Endodermal cell (in vitro differentiated cells): ENCODE measurements at regions not wholly inside any gene's neighbourhood (a gene's known extent, or its start where the extent isn't known, plus 50 kb on each side); places are given as distances from the start of the nearest gene placed in this dataset.
A peak's percentile ranks its signal among the peaks of the same experiment; 100 is the strongest.

Experiments used
- DNase-seq: peaks from one replicate; pipeline ENCODE4 v3.0.0-alpha.2; 2017
- H3K27ac ChIP-seq: 2 replicates; pipeline ENCODE4 v1.5.1; 2013; ENCODE audit warnings: mild to moderate bottlenecking, low read depth, low read length, moderate library complexity
- H3K27me3 ChIP-seq: 2 replicates; pipeline ENCODE4 v1.6.1; 2013; ENCODE audit warnings: mild to moderate bottlenecking, low read length, moderate library complexity; ENCODE audit not compliant: insufficient read depth, control insufficient read depth, poor library complexity, severe bottlenecking
- H3K36me3 ChIP-seq: 2 replicates; pipeline ENCODE4 v1.7.0; 2013; ENCODE audit warnings: mild to moderate bottlenecking, low read length, moderate library complexity; ENCODE audit not compliant: control insufficient read depth, insufficient read depth
- H3K4me1 ChIP-seq: one replicate; pipeline ENCODE4 v1.7.0; 2013; ENCODE audit warnings: low read length; ENCODE audit not compliant: control insufficient read depth, insufficient read depth
- H3K4me3 ChIP-seq: 2 replicates; pipeline ENCODE4 v1.5.1; 2013; ENCODE audit warnings: mild to moderate bottlenecking, low read length, moderate library complexity
- H3K9ac ChIP-seq: 2 replicates; pipeline ENCODE4 v1.6.1; 2013; ENCODE audit warnings: mild to moderate bottlenecking, low read length, moderate library complexity; ENCODE audit not compliant: poor library complexity, severe bottlenecking; ENCODE audit errors: extremely low read depth
- H3K9me3 ChIP-seq: 2 replicates; pipeline ENCODE4 v1.6.1; 2013; ENCODE audit warnings: mild to moderate bottlenecking, low read length, moderate library complexity; ENCODE audit not compliant: control insufficient read depth
- H3K27ac Mint-ChIP-seq: 2 replicates; pipeline ENCODE4 v1.8.0; 2020; ENCODE audit warnings: mixed read lengths
- H3K27me3 Mint-ChIP-seq: 2 replicates; pipeline ENCODE4 v1.8.0; 2021; ENCODE audit warnings: mild to moderate bottlenecking, mixed read lengths; ENCODE audit not compliant: insufficient read depth
- H3K36me3 Mint-ChIP-seq: 2 replicates; pipeline ENCODE4 v1.8.0; 2020; ENCODE audit warnings: low read depth, mixed read lengths
- H3K4me1 Mint-ChIP-seq: 2 replicates; pipeline ENCODE4 v1.8.0; 2020; ENCODE audit warnings: mixed read lengths
- H3K4me3 Mint-ChIP-seq: 2 replicates; pipeline ENCODE4 v1.8.0; 2020; ENCODE audit warnings: mild to moderate bottlenecking, moderate library complexity, mixed read lengths
- H3K9me3 Mint-ChIP-seq: 2 replicates; pipeline ENCODE4 v1.8.0; 2020; ENCODE audit warnings: mild to moderate bottlenecking, mixed read lengths
- WGBS, 2 experiments: methylation state at CpG; one replicate each; pipeline versions ENCODE4 v1.1.5 to v1.1.7; 2013; ENCODE audit warnings: missing lambda C conversion rate in 2 of 2, mixed read lengths in 1 of 2; ENCODE audit not compliant: insufficient coverage in 1 of 2, insufficient read length in 1 of 2; 5-methylcytosine and 5-hydroxymethylcytosine counted together
- TF ChIP-seq, protein P1 (sequence below): fragments of 200-600 bp; sonication (generic); conservative IDR thresholded peaks from 2 replicates; pipeline ENCODE4 v1.5.0; 2021; ENCODE audit warnings: antibody characterized with exemption, mild to moderate bottlenecking

DNA sequence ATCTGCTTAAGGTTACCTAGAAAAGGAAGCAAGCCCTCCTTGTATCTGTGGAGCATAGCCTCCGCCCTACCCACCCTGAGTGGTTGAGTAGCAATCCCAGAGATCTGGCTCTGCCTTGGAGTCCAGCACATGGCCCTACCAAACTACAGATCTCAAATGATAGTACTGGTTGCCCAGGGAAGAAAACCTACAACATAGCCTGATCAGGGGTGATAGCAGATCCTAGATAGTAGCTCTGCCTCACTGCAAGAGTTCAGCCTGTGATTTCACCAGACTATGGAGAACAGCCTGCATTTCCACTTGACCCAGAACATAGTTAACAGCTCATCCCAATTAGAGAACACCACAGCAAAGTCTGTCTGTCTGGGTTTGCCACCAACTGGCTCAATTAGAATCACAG lies 279.5 kb downstream of the ETNK1 start:
- H3K27ac ChIP-seq: no peak overlapping the region
- H3K27me3 Mint-ChIP-seq: no peaks in the 10 kb centered on the region
- no peak overlapping the region for H3K4me3 Mint-ChIP-seq
- no peaks in the 10 kb centered on the region for H3K4me1 ChIP-seq
- no peak overlapping the region for H3K9ac ChIP-seq
- DNase-seq: no peak
- peaks cover 48% of the 10 kb centered on the region for H3K9me3 Mint-ChIP-seq
- H3K36me3 Mint-ChIP-seq: peaks cover 72% of the 10 kb centered on the region
- H3K4me1 Mint-ChIP-seq: peaks cover 6% of the 10 kb centered on the region
- peak overlapping the region; percentile 8 for H3K4me3 ChIP-seq
- peaks cover 69% of the 10 kb centered on the region for H3K9me3 ChIP-seq
- no peaks in the 10 kb centered on the region for H3K27me3 ChIP-seq
- peaks cover 52% of the 10 kb centered on the region for H3K36me3 ChIP-seq
- TF ChIP-seq, protein P1, sequence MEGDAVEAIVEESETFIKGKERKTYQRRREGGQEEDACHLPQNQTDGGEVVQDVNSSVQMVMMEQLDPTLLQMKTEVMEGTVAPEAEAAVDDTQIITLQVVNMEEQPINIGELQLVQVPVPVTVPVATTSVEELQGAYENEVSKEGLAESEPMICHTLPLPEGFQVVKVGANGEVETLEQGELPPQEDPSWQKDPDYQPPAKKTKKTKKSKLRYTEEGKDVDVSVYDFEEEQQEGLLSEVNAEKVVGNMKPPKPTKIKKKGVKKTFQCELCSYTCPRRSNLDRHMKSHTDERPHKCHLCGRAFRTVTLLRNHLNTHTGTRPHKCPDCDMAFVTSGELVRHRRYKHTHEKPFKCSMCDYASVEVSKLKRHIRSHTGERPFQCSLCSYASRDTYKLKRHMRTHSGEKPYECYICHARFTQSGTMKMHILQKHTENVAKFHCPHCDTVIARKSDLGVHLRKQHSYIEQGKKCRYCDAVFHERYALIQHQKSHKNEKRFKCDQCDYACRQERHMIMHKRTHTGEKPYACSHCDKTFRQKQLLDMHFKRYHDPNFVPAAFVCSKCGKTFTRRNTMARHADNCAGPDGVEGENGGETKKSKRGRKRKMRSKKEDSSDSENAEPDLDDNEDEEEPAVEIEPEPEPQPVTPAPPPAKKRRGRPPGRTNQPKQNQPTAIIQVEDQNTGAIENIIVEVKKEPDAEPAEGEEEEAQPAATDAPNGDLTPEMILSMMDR: no peak
- H3K27ac Mint-ChIP-seq: peak overlapping the region; percentile 59
- WGBS, 2 experiments: 60 to 94% methylated on average over 1 of the region's 1 CpG

DNA sequence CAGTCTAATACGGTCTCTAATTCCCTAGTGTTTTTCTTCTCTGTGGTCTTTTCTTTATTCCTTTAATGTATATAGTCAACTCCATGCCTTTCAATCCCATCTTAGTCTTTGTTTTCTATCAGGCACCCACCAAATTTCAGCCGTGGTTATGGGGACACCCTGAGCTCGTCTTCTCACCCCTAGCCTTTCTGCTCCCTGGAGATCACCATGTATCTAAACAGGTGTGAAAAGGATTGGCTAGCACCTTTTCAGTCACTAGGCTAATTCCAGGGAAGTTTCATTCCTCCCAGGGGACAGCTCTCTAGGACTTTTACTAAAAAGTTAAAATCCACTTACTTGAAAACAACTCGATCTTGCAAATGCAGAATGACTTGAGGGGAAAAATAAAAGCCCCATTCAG lies 291.3 kb downstream of the ETNK1 start:
- Mint-ChIP-seq H3K27me3 (no peaks in the 10 kb centered on the region), H3K4me3 (peak overlapping the region; percentile 5), H3K9me3 (peaks cover 14% of the 10 kb centered on the region), H3K4me1 (peaks cover 35% of the 10 kb centered on the region), H3K36me3 (peaks cover 73% of the 10 kb centered on the region), H3K27ac (peak overlapping the region; percentile 94)
- WGBS, 2 experiments: 13 to 34% methylated on average over 2 to 4 of the region's 4 CpGs
- Histone ChIP-seq H3K9ac (peak overlapping the region; percentile 60), H3K36me3 (peaks cover 75% of the 10 kb centered on the region), H3K4me1 (peaks cover 8% of the 10 kb centered on the region), H3K9me3 (peaks cover 8% of the 10 kb centered on the region), H3K27ac (peak overlapping the region; percentile 20), H3K27me3 (no peaks in the 10 kb centered on the region), H3K4me3 (peak overlapping the region; percentile 64)
- DNase-seq: peak; percentile 71
- TF ChIP-seq, protein P1: no peak

- WGBS, 2 experiments: 14 to 21% methylated on average over 3 to 4 of the region's 4 CpGs
- TF ChIP-seq, protein P1: no peak
- H3K36me3 Mint-ChIP-seq: peaks cover 74% of the 10 kb centered on the region
- H3K9me3 Mint-ChIP-seq: peaks cover 14% of the 10 kb centered on the region
- H3K27me3 ChIP-seq: no peaks in the 10 kb centered on the region
- H3K4me3 Mint-ChIP-seq: peak overlapping the region; percentile 5
- no peak overlapping the region for H3K27ac ChIP-seq
- H3K36me3 ChIP-seq: peaks cover 75% of the 10 kb centered on the region
- H3K9me3 ChIP-seq: peaks cover 8% of the 10 kb centered on the region
- DNase-seq: peak; percentile 66
- H3K4me3 ChIP-seq: peak overlapping the region; percentile 64
- H3K4me1 ChIP-seq: peaks cover 8% of the 10 kb centered on the region
- peaks cover 40% of the 10 kb centered on the region for H3K4me1 Mint-ChIP-seq
- peak overlapping the region; percentile 94 for H3K27ac Mint-ChIP-seq
- peak overlapping the region; percentile 60 for H3K9ac ChIP-seq
- no peaks in the 10 kb centered on the region for H3K27me3 Mint-ChIP-seq
These were observed 291.8 kb downstream of the ETNK1 start for GRCh38 chr12:22916815-22917214.
